ENCODE measurements at regions not wholly inside any gene's neighbourhood (a gene's known extent, or its start where the extent isn't known, plus 50 kb on each side); places are given as distances from the start of the nearest gene placed in this dataset.
"Not testable (repeated sequence)": the region's sequence is repeated elsewhere in the genome, so short reads cannot be mapped to it uniquely, and the experiment has no call there.

- CTCF ChIA-PET; DNase-seq (ENCODE audit: low spot score); H3K4me1 Mint-ChIP-seq; H3K36me3 Mint-ChIP-seq; H3K4me3 Mint-ChIP-seq; H3K27me3 Mint-ChIP-seq (ENCODE audit: low read depth); H3K27ac Mint-ChIP-seq; POLR2A ChIA-PET; ATAC-seq; H3K9me3 Mint-ChIP-seq: not testable (repeated sequence)
Observed at GRCh38 chr9:41347893-41348292, 158.8 kb upstream of the ZNG1F start.

GRCh38 chr9:41332562-41332961, 143.4 kb upstream of the ZNG1F start:
- H3K27ac Mint-ChIP-seq; H3K27me3 Mint-ChIP-seq (ENCODE audit: low read depth); ATAC-seq; CTCF ChIA-PET; H3K9me3 Mint-ChIP-seq; DNase-seq (ENCODE audit: low spot score); H3K36me3 Mint-ChIP-seq; POLR2A ChIA-PET; H3K4me1 Mint-ChIP-seq; H3K4me3 Mint-ChIP-seq: not testable (repeated sequence)

- POLR2A ChIA-PET; DNase-seq (ENCODE audit: low spot score); H3K27ac Mint-ChIP-seq; ATAC-seq; H3K9me3 Mint-ChIP-seq; H3K4me3 Mint-ChIP-seq; H3K4me1 Mint-ChIP-seq; H3K36me3 Mint-ChIP-seq; H3K27me3 Mint-ChIP-seq (ENCODE audit: low read depth); CTCF ChIA-PET: not testable (repeated sequence)
Observed at GRCh38 chr9:41321277-41321676, 132.2 kb upstream of the ZNG1F start.

- ATAC-seq; H3K36me3 Mint-ChIP-seq; POLR2A ChIA-PET; H3K27me3 Mint-ChIP-seq (ENCODE audit: low read depth); H3K9me3 Mint-ChIP-seq; H3K4me3 Mint-ChIP-seq; CTCF ChIA-PET; DNase-seq (ENCODE audit: low spot score); H3K27ac Mint-ChIP-seq; H3K4me1 Mint-ChIP-seq: not testable (repeated sequence)
Observed at GRCh38 chr9:41308953-41309352, 119.8 kb upstream of the ZNG1F start.

GRCh38 chr9:41285744-41286143, 96.6 kb upstream of the ZNG1F start:
- POLR2A ChIA-PET; H3K27me3 Mint-ChIP-seq (ENCODE audit: low read depth); H3K4me1 Mint-ChIP-seq; H3K27ac Mint-ChIP-seq; H3K4me3 Mint-ChIP-seq; DNase-seq (ENCODE audit: low spot score); H3K9me3 Mint-ChIP-seq; CTCF ChIA-PET; ATAC-seq; H3K36me3 Mint-ChIP-seq: not testable (repeated sequence)

- H3K9me3 Mint-ChIP-seq, H3K27ac Mint-ChIP-seq, H3K36me3 Mint-ChIP-seq, POLR2A ChIA-PET, H3K4me3 Mint-ChIP-seq, H3K4me1 Mint-ChIP-seq, CTCF ChIA-PET: not testable (repeated sequence)
- peaks cover 24% of the 10 kb centered on the region for H3K27me3 Mint-ChIP-seq (ENCODE audit: low read depth)
- peak; percentile 100 for ATAC-seq
- peak; percentile 26 for DNase-seq (ENCODE audit: low spot score)
Observed at GRCh38 chr9:41280299-41281238, 91.5 kb upstream of the ZNG1F start.

- POLR2A ChIA-PET; H3K4me1 Mint-ChIP-seq; DNase-seq (ENCODE audit: low spot score); H3K9me3 Mint-ChIP-seq; H3K27ac Mint-ChIP-seq; H3K4me3 Mint-ChIP-seq; H3K36me3 Mint-ChIP-seq; ATAC-seq; CTCF ChIA-PET: not testable (repeated sequence)
- peaks cover 29% of the 10 kb centered on the region for H3K27me3 Mint-ChIP-seq (ENCODE audit: low read depth)
Observed at GRCh38 chr9:41279437-41279836, 90.3 kb upstream of the ZNG1F start.

GRCh38 chr9:41279033-41279432, 89.9 kb upstream of the ZNG1F start:
- DNase-seq (ENCODE audit: low spot score); H3K4me1 Mint-ChIP-seq; CTCF ChIA-PET; H3K36me3 Mint-ChIP-seq; H3K4me3 Mint-ChIP-seq; H3K27ac Mint-ChIP-seq; H3K9me3 Mint-ChIP-seq; ATAC-seq; POLR2A ChIA-PET: not testable (repeated sequence)
- H3K27me3 Mint-ChIP-seq (ENCODE audit: low read depth), result peaks cover 33% of the 10 kb centered on the region

GRCh38 chr9:41273549-41274267, 84.6 kb upstream of the ZNG1F start:
- DNase-seq (ENCODE audit: low spot score) (peak; percentile 52), ATAC-seq (peak; percentile 98)
- Mint-ChIP-seq H3K4me3 (peak overlapping the region; percentile 42), H3K27me3 (ENCODE audit: low read depth) (peaks cover 62% of the 10 kb centered on the region)
- CTCF ChIA-PET, H3K4me1 Mint-ChIP-seq, H3K27ac Mint-ChIP-seq, H3K9me3 Mint-ChIP-seq, H3K36me3 Mint-ChIP-seq, POLR2A ChIA-PET: not testable (repeated sequence)
- peak; percentile 27; the same call in 1 of the 2 replicates for TF ChIP-seq MAX (CRISPR knock-in tag; IDR thresholded peaks at IDR 0.05)

- peak; percentile 27 for ATAC-seq
- H3K9me3 Mint-ChIP-seq, H3K36me3 Mint-ChIP-seq, H3K27ac Mint-ChIP-seq, H3K4me1 Mint-ChIP-seq, CTCF ChIA-PET, H3K4me3 Mint-ChIP-seq, POLR2A ChIA-PET: not testable (repeated sequence)
- peaks cover 59% of the 10 kb centered on the region for H3K27me3 Mint-ChIP-seq (ENCODE audit: low read depth)
- peak; percentile 57 for DNase-seq (ENCODE audit: low spot score)
Observed at GRCh38 chr9:41272879-41273548, 83.9 kb upstream of the ZNG1F start.

- H3K9me3 Mint-ChIP-seq; DNase-seq (ENCODE audit: low spot score); CTCF ChIA-PET; H3K4me1 Mint-ChIP-seq; H3K36me3 Mint-ChIP-seq; ATAC-seq; H3K27ac Mint-ChIP-seq; H3K4me3 Mint-ChIP-seq; POLR2A ChIA-PET: not testable (repeated sequence)
- H3K27me3 Mint-ChIP-seq (ENCODE audit: low read depth), result peaks cover 58% of the 10 kb centered on the region
Observed at GRCh38 chr9:41270992-41271391, 81.9 kb upstream of the ZNG1F start.

- H3K9me3 Mint-ChIP-seq, CTCF ChIA-PET, POLR2A ChIA-PET, H3K4me1 Mint-ChIP-seq, H3K27ac Mint-ChIP-seq, H3K36me3 Mint-ChIP-seq, H3K4me3 Mint-ChIP-seq, ATAC-seq: not testable (repeated sequence)
- H3K27me3 Mint-ChIP-seq (ENCODE audit: low read depth), result peaks cover 50% of the 10 kb centered on the region
- DNase-seq (ENCODE audit: low spot score), result peak; percentile 67
Observed at GRCh38 chr9:41269471-41269870, 80.4 kb upstream of the ZNG1F start.

Data from WTC11 (cell line).